K562 (cell line): ENCODE measurements at regions not wholly inside any gene's neighbourhood (a gene's known extent, or its start where the extent isn't known, plus 50 kb on each side); places are given as distances from the start of the nearest gene placed in this dataset.

Experiments used
- CBFB ChIP-seq: sonication (generic); formaldehyde crosslinking; IDR thresholded peaks from 2 replicates; pipeline ENCODE4 v1.4.0; 2020; ENCODE audit warnings: mild to moderate bottlenecking, missing genetic modification reagents
- EP400 ChIP-seq: fragments of 450-650 bp; IDR thresholded peaks from 2 replicates; pipeline ENCODE4 v1.6.1; 2017; ENCODE audit warnings: antibody characterized with exemption, mild to moderate bottlenecking, moderate library complexity
- EZH2 ChIP-seq: IDR thresholded peaks from 2 replicates; pipeline ENCODE4 v1.6.1; 2012; ENCODE audit warnings: low read depth, mild to moderate bottlenecking, inconsistent platforms, low read length, borderline replicate concordance
- GTF2F1 ChIP-seq: IDR thresholded peaks from 2 replicates; pipeline ENCODE4 v1.6.1; 2011; ENCODE audit warnings: low read depth, low read length, improper control_type of control experiment
- HIVEP1 ChIP-seq: fragments of 250-450 bp; sonication (Bioruptor Pico); IDR thresholded peaks from 2 replicates; pipeline ENCODE4 v1.4.0; 2020; ENCODE audit warnings: mild to moderate bottlenecking
- LEF1 ChIP-seq: fragments of 450-650 bp; IDR thresholded peaks from 2 replicates; pipeline ENCODE4 v1.6.1; 2016; ENCODE audit warnings: mild to moderate bottlenecking
- MAFF ChIP-seq: IDR thresholded peaks from 2 replicates; pipeline ENCODE4 v1.6.1; 2012; ENCODE audit warnings: low read length, improper control_type of control experiment
- MYNN ChIP-seq, 2 experiments: sonication (generic); formaldehyde crosslinking in 1 of 2; IDR thresholded peaks; 2 replicates each; pipeline versions ENCODE4 v1.5.0 to v1.6.1; 2016 to 2020; ENCODE audit warnings: antibody characterized with exemption in 1 of 2, missing genetic modification reagents in 1 of 2
- NR2C1 ChIP-seq, 2 experiments: fragments of 450-650 bp; IDR thresholded peaks; 2 replicates each; pipeline ENCODE4 v1.6.1; 2017; ENCODE audit warnings: mild to moderate bottlenecking in 2 of 2, antibody characterized with exemption in 1 of 2, inconsistent platforms in 1 of 2, missing compliant biosample characterization in 1 of 2, missing genetic modification characterization in 1 of 2
- THRAP3 ChIP-seq: fragments of 450-650 bp; IDR thresholded peaks from 2 replicates; pipeline ENCODE4 v1.6.1; 2016; ENCODE audit warnings: mild to moderate bottlenecking, inconsistent platforms, borderline replicate concordance
- XRCC5 ChIP-seq: fragments of 200-400 bp; formaldehyde crosslinking; IDR thresholded peaks from 2 replicates; pipeline ENCODE4 v1.6.1; 2017; ENCODE audit warnings: low read depth, mild to moderate bottlenecking, low read length
- ZBTB1 ChIP-seq: sonication (generic); formaldehyde crosslinking; IDR thresholded peaks from 2 replicates; pipeline ENCODE4 v1.8.1; 2023; ENCODE audit warnings: missing genetic modification reagents, low read depth, mild to moderate bottlenecking, borderline replicate concordance
- ZNF586 ChIP-seq: fragments of 450-650 bp; formaldehyde crosslinking; conservative IDR thresholded peaks from 2 replicates; pipeline ENCODE4 v1.4.0; 2020; ENCODE audit warnings: mild to moderate bottlenecking, moderate library complexity
- TF ChIP-seq, protein P1 (sequence below): fragments of 250-450 bp; sonication (Bioruptor Pico); IDR thresholded peaks from 2 replicates; pipeline ENCODE4 v1.4.0; 2020
- TF ChIP-seq, protein P2 (sequence below): sonication (generic); formaldehyde crosslinking; IDR thresholded peaks from 2 replicates; pipeline ENCODE4 v1.8.0; 2023; ENCODE audit warnings: mild to moderate bottlenecking, missing genetic modification reagents
- TF ChIP-seq, protein P3 (sequence below): sonication (generic); formaldehyde crosslinking; IDR thresholded peaks from 2 replicates; pipeline ENCODE4 v1.8.0; 2022; ENCODE audit warnings: mild to moderate bottlenecking, low read depth, missing genetic modification reagents
- TF ChIP-seq, protein P4 (sequence below): fragments of 450-650 bp; IDR thresholded peaks from 2 replicates; pipeline ENCODE4 v1.6.1; 2016; ENCODE audit warnings: mild to moderate bottlenecking

DNA sequence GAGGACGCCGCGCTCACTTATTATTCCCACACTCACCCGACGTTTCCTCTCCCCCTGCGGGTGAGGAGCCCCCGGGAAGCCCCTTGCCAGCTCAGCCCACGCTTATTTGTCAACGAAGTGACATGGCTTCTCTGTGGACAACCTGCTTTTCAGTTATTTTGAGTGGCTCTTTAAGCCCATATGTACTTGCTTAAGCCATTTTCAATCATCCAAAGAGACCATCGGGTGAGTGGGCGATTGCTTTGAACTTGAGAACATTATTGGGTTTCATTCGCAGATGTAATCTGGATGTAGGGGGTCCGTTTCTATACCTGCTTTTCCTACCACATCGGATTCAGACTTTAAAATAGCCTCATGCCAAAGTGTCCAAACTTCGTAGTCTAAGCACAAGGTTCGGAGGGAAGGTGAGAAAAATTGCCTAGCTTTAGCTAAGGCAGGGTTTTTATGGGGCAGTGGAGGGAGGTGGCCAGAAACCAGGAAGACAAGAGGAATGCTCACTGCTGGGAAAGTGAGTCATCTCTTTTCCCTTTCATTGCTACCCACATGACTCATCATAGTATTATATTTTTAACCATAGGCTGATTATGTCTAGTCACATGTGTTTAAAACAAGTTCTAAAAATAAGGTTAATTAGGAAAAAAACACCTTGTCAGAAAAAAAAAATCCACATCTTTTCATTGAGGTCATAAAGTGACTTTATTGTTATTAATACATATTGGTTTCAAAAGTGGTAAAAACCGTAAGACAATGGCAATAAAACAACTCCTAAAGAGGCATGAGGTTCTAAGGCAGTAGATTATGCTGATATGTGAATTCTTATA is 773.1 kb upstream of the NR2F2 start (continued):
- no peak for TF ChIP-seq ZNF586 (CRISPR knock-in tag)
- TF ChIP-seq, protein P1, sequence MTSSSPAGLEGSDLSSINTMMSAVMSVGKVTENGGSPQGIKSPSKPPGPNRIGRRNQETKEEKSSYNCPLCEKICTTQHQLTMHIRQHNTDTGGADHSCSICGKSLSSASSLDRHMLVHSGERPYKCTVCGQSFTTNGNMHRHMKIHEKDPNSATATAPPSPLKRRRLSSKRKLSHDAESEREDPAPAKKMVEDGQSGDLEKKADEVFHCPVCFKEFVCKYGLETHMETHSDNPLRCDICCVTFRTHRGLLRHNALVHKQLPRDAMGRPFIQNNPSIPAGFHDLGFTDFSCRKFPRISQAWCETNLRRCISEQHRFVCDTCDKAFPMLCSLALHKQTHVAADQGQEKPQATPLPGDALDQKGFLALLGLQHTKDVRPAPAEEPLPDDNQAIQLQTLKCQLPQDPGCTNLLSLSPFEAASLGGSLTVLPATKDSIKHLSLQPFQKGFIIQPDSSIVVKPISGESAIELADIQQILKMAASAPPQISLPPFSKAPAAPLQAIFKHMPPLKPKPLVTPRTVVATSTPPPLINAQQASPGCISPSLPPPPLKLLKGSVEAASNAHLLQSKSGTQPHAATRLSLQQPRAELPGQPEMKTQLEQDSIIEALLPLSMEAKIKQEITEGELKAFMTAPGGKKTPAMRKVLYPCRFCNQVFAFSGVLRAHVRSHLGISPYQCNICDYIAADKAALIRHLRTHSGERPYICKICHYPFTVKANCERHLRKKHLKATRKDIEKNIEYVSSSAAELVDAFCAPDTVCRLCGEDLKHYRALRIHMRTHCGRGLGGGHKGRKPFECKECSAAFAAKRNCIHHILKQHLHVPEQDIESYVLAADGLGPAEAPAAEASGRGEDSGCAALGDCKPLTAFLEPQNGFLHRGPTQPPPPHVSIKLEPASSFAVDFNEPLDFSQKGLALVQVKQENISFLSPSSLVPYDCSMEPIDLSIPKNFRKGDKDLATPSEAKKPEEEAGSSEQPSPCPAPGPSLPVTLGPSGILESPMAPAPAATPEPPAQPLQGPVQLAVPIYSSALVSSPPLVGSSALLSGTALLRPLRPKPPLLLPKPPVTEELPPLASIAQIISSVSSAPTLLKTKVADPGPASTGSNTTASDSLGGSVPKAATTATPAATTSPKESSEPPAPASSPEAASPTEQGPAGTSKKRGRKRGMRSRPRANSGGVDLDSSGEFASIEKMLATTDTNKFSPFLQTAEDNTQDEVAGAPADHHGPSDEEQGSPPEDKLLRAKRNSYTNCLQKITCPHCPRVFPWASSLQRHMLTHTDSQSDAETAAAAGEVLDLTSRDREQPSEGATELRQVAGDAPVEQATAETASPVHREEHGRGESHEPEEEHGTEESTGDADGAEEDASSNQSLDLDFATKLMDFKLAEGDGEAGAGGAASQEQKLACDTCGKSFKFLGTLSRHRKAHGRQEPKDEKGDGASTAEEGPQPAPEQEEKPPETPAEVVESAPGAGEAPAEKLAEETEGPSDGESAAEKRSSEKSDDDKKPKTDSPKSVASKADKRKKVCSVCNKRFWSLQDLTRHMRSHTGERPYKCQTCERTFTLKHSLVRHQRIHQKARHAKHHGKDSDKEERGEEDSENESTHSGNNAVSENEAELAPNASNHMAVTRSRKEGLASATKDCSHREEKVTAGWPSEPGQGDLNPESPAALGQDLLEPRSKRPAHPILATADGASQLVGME: no peak
- TF ChIP-seq EZH2: no peak
- TF ChIP-seq HIVEP1: 0 out of 2 replicates have a peak, but pooled peaks have one; percentile 58
- peak; percentile 24; the same call in 1 of the 2 replicates for TF ChIP-seq EP400
- no peak for TF ChIP-seq ZBTB1 (CRISPR knock-in tag)
- TF ChIP-seq, protein P2, sequence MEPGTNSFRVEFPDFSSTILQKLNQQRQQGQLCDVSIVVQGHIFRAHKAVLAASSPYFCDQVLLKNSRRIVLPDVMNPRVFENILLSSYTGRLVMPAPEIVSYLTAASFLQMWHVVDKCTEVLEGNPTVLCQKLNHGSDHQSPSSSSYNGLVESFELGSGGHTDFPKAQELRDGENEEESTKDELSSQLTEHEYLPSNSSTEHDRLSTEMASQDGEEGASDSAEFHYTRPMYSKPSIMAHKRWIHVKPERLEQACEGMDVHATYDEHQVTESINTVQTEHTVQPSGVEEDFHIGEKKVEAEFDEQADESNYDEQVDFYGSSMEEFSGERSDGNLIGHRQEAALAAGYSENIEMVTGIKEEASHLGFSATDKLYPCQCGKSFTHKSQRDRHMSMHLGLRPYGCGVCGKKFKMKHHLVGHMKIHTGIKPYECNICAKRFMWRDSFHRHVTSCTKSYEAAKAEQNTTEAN: no peak
- no peak for TF ChIP-seq CBFB (CRISPR knock-in tag)
- TF ChIP-seq XRCC5: no peak
- no peak for TF ChIP-seq MYNN (IDR thresholded peaks at IDR 0.05)
- TF ChIP-seq MYNN (CRISPR knock-in tag; IDR thresholded peaks at IDR 0.05): no peak
- TF ChIP-seq THRAP3: no peak
- TF ChIP-seq GTF2F1: no peak
- TF ChIP-seq, protein P3, sequence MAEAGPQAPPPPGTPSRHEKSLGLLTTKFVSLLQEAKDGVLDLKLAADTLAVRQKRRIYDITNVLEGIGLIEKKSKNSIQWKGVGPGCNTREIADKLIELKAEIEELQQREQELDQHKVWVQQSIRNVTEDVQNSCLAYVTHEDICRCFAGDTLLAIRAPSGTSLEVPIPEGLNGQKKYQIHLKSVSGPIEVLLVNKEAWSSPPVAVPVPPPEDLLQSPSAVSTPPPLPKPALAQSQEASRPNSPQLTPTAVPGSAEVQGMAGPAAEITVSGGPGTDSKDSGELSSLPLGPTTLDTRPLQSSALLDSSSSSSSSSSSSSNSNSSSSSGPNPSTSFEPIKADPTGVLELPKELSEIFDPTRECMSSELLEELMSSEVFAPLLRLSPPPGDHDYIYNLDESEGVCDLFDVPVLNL (CRISPR knock-in tag): no peak
- TF ChIP-seq LEF1: 0 out of 2 replicates have a peak, but pooled peaks have one; percentile 15
- TF ChIP-seq, protein P4, sequence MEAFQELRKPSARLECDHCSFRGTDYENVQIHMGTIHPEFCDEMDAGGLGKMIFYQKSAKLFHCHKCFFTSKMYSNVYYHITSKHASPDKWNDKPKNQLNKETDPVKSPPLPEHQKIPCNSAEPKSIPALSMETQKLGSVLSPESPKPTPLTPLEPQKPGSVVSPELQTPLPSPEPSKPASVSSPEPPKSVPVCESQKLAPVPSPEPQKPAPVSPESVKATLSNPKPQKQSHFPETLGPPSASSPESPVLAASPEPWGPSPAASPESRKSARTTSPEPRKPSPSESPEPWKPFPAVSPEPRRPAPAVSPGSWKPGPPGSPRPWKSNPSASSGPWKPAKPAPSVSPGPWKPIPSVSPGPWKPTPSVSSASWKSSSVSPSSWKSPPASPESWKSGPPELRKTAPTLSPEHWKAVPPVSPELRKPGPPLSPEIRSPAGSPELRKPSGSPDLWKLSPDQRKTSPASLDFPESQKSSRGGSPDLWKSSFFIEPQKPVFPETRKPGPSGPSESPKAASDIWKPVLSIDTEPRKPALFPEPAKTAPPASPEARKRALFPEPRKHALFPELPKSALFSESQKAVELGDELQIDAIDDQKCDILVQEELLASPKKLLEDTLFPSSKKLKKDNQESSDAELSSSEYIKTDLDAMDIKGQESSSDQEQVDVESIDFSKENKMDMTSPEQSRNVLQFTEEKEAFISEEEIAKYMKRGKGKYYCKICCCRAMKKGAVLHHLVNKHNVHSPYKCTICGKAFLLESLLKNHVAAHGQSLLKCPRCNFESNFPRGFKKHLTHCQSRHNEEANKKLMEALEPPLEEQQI: no peak
- no peak for TF ChIP-seq NR2C1 (IDR thresholded peaks at IDR 0.05)
- peak; percentile 57; the same call in 1 of the 2 replicates for TF ChIP-seq NR2C1 (tag; IDR thresholded peaks at IDR 0.05)
- TF ChIP-seq MAFF: peak; percentile 75
